B cell (primary cell): ENCODE measurements at regions not wholly inside any gene's neighbourhood (a gene's known extent, or its start where the extent isn't known, plus 50 kb on each side); places are given as distances from the start of the nearest gene placed in this dataset.

ENCODE experiments used
- EZH2 ChIP-seq: IDR thresholded peaks from 2 replicates; pipeline ENCODE4 v1.6.1; 2012; ENCODE audit warnings: borderline replicate concordance, low read depth, mild to moderate bottlenecking, moderate library complexity, low read length; ENCODE audit not compliant: insufficient read depth, poor library complexity, severe bottlenecking
- TF ChIP-seq, protein P1 (sequence below): fragments of 200-600 bp; IDR thresholded peaks from one replicate; pipeline ENCODE4 v1.8.0; 2022; ENCODE audit warnings: antibody characterized with exemption, mild to moderate bottlenecking

DNA sequence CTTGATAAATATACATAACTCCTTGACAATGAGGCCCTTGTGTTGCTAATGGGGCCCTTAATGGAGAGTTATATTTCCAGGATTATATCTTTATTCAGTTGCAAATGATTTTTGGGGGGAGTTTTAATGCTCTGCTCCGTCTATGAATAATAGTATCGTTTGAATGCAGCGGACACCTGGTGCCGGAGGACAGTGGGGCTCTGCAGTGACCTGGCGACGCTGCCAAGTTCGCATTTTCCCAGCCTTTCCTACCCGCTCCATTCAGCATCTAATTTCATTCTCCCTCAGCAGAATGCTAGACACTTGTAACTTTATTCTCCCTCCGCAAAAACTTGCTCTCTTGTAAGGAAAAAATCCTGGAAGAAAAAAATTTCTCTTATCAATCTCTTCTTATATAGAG lies 257.6 kb upstream of the SALL3 start:
- TF ChIP-seq, protein P1, sequence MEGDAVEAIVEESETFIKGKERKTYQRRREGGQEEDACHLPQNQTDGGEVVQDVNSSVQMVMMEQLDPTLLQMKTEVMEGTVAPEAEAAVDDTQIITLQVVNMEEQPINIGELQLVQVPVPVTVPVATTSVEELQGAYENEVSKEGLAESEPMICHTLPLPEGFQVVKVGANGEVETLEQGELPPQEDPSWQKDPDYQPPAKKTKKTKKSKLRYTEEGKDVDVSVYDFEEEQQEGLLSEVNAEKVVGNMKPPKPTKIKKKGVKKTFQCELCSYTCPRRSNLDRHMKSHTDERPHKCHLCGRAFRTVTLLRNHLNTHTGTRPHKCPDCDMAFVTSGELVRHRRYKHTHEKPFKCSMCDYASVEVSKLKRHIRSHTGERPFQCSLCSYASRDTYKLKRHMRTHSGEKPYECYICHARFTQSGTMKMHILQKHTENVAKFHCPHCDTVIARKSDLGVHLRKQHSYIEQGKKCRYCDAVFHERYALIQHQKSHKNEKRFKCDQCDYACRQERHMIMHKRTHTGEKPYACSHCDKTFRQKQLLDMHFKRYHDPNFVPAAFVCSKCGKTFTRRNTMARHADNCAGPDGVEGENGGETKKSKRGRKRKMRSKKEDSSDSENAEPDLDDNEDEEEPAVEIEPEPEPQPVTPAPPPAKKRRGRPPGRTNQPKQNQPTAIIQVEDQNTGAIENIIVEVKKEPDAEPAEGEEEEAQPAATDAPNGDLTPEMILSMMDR: no peak
- TF ChIP-seq EZH2: no peak
